ENCODE measurements at regions not wholly inside any gene's neighbourhood (a gene's known extent, or its start where the extent isn't known, plus 50 kb on each side); places are given as distances from the start of the nearest gene placed in this dataset.

DNA sequence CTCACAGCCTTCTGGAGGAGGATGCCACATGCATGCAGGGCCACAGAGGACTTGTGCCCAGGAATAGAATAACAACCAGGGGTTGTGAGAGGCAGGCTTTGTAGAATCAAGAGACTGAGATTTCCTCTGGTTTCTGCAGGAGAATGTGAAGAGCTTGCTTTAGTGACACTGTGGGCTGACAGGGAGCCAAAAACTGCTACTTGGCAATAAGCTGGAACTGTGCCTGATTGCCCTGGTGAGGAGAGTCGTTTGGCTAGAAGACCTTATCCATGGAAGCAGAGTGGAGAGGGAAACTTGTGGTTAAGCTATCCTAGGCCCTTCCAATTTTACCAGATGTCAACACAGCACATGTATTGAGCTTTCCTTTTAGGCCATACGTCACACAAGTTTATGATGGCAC, 902.1 kb downstream of the MRPL39 start:
- peaks cover 1% of the 10 kb centered on the region for H3K36me3 Mint-ChIP-seq (ENCODE audit: insufficient read depth)
- no peak overlapping the region for H3K4me3 Mint-ChIP-seq
- H3K27ac Mint-ChIP-seq (ENCODE audit: low read depth) = no peak overlapping the region
- no peaks in the 10 kb centered on the region for H3K27me3 Mint-ChIP-seq
- peaks cover 1% of the 10 kb centered on the region for H3K9me3 Mint-ChIP-seq
- ATAC-seq (replicated peaks; ENCODE audit: extremely low read depth, poor library complexity, severe bottlenecking) = no peak
- H3K4me1 Mint-ChIP-seq = no peaks in the 10 kb centered on the region
- no peak for DNase-seq (ENCODE audit: low spot score in 2 of 2)

DNA sequence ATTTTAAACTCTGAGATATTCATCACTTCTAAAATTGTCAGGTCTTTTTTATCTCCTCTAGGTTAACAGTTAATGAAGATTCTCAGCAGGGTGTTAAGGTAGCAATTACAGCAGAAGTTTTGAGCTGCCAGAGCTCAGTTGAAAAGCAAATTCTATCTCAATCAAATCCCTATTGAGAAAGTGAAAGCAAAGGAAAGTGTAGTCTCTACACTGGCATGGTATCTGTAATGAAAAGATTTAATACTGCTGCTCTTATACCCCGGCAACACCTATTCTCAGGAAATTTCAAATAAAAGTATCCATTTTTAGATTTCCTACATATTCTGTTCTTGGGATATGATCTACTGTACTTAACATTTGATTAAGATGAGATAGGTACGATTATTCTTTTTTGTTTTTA, 913.5 kb downstream of the MRPL39 start:
- ATAC-seq (replicated peaks; ENCODE audit: extremely low read depth, poor library complexity, severe bottlenecking) = no peak

DNA sequence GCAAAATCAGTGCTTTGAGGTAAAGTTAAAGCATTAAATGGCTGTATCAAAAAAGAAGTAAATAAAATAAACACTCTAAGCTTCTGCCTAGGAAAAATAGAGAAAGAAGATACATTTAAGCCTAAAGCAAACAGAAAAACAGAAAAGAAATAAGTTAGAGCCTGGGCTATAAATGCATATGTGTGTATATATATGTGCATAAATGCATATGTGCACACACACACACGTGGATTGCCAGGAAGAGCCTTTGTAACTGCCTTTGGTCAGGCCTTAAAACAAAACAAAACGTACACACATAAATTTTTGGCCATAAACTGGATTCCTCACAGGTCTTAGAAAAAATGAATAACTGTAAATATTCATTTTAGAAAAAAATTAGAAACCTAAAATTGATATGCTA, 925.8 kb downstream of the MRPL39 start:
- no peak for DNase-seq (ENCODE audit: low spot score in 2 of 2)
- H3K36me3 Mint-ChIP-seq (ENCODE audit: insufficient read depth) = no peaks in the 10 kb centered on the region
- no peak for ATAC-seq (replicated peaks; ENCODE audit: extremely low read depth, poor library complexity, severe bottlenecking)
- no peak overlapping the region for H3K4me3 Mint-ChIP-seq
- no peak overlapping the region for H3K27ac Mint-ChIP-seq (ENCODE audit: low read depth)
- H3K4me1 Mint-ChIP-seq = no peaks in the 10 kb centered on the region
- H3K9me3 Mint-ChIP-seq = peaks cover 5% of the 10 kb centered on the region
- H3K27me3 Mint-ChIP-seq = no peaks in the 10 kb centered on the region

More for the DNA sequence above, 913.5 kb downstream of the MRPL39 start:
- Mint-ChIP-seq H3K36me3 (ENCODE audit: insufficient read depth) (no peaks in the 10 kb centered on the region), H3K9me3 (peaks cover 13% of the 10 kb centered on the region), H3K4me3 (no peak overlapping the region), H3K27me3 (no peaks in the 10 kb centered on the region), H3K4me1 (no peaks in the 10 kb centered on the region), H3K27ac (ENCODE audit: low read depth) (no peak overlapping the region)
- no peak for DNase-seq (ENCODE audit: low spot score in 2 of 2)

DNA sequence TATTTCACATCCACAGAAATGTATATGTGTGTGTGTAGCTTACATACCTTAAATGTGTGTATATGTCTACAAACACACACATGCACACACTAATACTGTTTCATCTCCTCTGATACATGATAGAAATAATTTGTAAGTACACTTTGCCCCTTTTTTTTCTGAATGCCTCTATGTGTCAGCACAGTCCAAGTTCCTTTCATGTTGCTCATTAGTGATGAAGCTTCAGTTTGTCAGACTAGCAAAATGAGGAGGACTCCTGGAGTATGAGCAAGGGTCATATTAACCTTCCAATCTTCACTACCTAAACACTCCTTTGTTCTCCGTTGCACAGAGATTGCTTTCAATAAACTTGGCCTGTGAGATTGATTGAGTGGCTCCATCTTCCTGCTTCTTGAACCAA, 935.4 kb downstream of the MRPL39 start:
- Mint-ChIP-seq H3K9me3 (peaks cover 10% of the 10 kb centered on the region), H3K4me1 (no peaks in the 10 kb centered on the region), H3K36me3 (ENCODE audit: insufficient read depth) (no peaks in the 10 kb centered on the region), H3K4me3 (no peak overlapping the region), H3K27me3 (no peaks in the 10 kb centered on the region), H3K27ac (ENCODE audit: low read depth) (no peak overlapping the region)
- DNase-seq (ENCODE audit: low spot score in 2 of 2) = no peak
- ATAC-seq (replicated peaks; ENCODE audit: extremely low read depth, poor library complexity, severe bottlenecking) = no peak

DNA sequence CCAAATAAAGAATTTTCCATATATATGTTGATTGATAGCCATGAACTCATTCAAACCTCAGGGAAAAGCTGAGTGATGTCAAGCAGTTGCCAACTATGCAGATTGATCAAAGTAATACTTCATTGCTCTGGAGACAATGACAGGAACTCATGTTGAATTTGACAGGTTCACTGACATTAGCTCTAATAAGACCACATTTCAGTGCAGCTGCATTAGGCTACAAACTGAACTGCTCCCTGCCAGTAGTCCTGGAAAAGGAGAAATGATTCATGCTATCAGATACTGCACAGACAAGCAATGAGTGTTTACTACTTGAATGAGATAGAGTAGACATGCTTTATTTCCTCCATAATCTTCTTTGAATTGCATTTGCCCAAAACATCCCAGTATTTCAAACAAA, 948.4 kb downstream of the MRPL39 start:
- Mint-ChIP-seq H3K9me3 (no peaks in the 10 kb centered on the region), H3K27ac (ENCODE audit: low read depth) (no peak overlapping the region), H3K4me3 (no peak overlapping the region), H3K27me3 (no peaks in the 10 kb centered on the region), H3K4me1 (no peaks in the 10 kb centered on the region), H3K36me3 (ENCODE audit: insufficient read depth) (no peaks in the 10 kb centered on the region)
- DNase-seq (ENCODE audit: low spot score in 2 of 2) (no peak), ATAC-seq (replicated peaks; ENCODE audit: extremely low read depth, poor library complexity, severe bottlenecking) (no peak)

DNA sequence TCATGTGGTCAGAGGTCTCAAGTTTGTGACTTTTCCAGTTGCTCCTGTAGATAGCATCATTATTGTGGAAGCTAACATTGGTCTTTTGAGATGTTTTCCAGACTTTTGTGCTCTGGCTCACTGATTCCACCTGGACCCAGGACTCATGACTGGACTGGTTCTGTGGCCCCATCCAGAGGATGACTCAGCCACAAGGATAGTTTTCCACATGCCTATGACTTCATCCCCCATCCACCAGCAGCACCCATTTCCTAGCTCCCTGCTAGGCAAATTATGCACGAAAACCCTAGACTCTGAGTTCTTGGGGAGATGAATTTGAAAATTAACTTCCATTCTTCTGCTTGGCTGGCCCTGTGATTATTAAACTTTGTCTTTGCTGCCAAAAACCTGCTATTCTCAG, 949.3 kb downstream of the MRPL39 start:
- Mint-ChIP-seq H3K4me1 (no peaks in the 10 kb centered on the region), H3K36me3 (ENCODE audit: insufficient read depth) (no peaks in the 10 kb centered on the region), H3K9me3 (no peaks in the 10 kb centered on the region), H3K27me3 (no peaks in the 10 kb centered on the region), H3K4me3 (no peak overlapping the region), H3K27ac (ENCODE audit: low read depth) (no peak overlapping the region)
- DNase-seq (ENCODE audit: low spot score in 2 of 2) = no peak
- no peak for ATAC-seq (replicated peaks; ENCODE audit: extremely low read depth, poor library complexity, severe bottlenecking)

DNA sequence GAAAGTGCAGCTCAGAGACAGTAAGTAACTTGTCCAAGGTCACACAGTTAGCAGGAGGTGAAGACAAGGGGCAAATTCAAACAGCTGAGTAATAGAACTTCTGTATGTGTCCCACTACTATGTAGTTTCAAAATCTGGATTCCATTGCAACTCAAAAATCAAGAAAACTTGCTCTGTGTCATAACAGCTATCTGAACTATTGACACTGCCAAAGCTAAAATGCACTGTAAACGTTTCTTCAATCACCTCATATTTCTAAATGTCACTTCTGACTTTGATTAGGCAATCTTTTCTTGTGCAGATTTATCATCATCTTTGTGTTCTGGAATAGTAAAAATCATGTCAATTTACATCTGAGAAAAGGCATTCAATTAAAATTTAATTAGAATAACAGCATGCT, 957.6 kb downstream of the MRPL39 start:
- DNase-seq (ENCODE audit: low spot score in 2 of 2) (no peak), ATAC-seq (replicated peaks; ENCODE audit: extremely low read depth, poor library complexity, severe bottlenecking) (no peak)
- no peaks in the 10 kb centered on the region for H3K36me3 Mint-ChIP-seq (ENCODE audit: insufficient read depth)
- H3K27ac Mint-ChIP-seq (ENCODE audit: low read depth) = no peak overlapping the region
- no peaks in the 10 kb centered on the region for H3K4me1 Mint-ChIP-seq
- no peak overlapping the region for H3K4me3 Mint-ChIP-seq
- peaks cover 8% of the 10 kb centered on the region for H3K9me3 Mint-ChIP-seq
- no peaks in the 10 kb centered on the region for H3K27me3 Mint-ChIP-seq

DNA sequence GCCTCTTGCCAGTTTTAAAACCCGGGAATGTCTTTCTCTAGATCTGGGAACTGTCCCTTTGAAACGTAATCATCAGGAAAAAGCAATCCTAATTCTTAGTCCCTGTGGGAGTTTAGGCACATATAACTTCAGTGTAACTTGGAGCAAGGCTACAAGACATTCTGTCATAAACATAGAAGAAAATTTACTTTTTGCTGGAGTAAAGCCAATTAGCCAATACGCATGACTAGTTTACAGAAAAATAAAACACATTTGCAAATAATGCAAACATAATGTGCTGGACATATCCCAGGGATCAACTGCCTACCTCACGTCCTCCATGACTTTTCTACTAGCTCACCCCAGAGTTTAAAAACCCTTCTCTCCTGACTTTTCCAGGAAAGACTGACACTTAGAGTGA, 970.6 kb downstream of the MRPL39 start:
- Mint-ChIP-seq H3K4me1 (no peaks in the 10 kb centered on the region), H3K4me3 (no peak overlapping the region), H3K36me3 (ENCODE audit: insufficient read depth) (no peaks in the 10 kb centered on the region), H3K27me3 (no peaks in the 10 kb centered on the region), H3K27ac (ENCODE audit: low read depth) (no peak overlapping the region), H3K9me3 (peaks cover 8% of the 10 kb centered on the region)
- no peak for DNase-seq (ENCODE audit: low spot score in 2 of 2)
- ATAC-seq (replicated peaks; ENCODE audit: extremely low read depth, poor library complexity, severe bottlenecking) = no peak

DNA sequence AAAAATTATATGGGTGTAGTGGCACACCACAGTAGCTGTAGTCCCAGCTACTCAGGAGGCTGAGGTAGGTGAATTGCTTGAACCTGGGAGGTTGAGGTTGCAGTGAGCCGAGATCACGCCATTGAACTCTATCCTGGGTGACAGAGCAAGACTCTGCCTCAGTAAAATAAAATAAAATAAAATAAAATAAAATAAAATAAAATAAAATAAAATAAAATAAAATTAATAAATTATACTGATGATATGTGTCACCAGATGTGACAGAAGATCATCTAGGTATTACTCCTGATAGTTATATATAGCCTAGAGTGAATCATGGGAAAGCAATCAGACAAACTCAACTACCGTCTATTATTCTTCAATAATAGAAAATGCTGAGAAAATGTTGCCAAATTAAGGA, 972.5 kb downstream of the MRPL39 start:
- Mint-ChIP-seq H3K9me3 (no peaks in the 10 kb centered on the region), H3K27me3 (no peaks in the 10 kb centered on the region), H3K36me3 (ENCODE audit: insufficient read depth) (no peaks in the 10 kb centered on the region), H3K27ac (ENCODE audit: low read depth) (no peak overlapping the region), H3K4me1 (no peaks in the 10 kb centered on the region), H3K4me3 (no peak overlapping the region)
- ATAC-seq (replicated peaks; ENCODE audit: extremely low read depth, poor library complexity, severe bottlenecking) (no peak), DNase-seq (ENCODE audit: low spot score in 2 of 2) (no peak)

DNA sequence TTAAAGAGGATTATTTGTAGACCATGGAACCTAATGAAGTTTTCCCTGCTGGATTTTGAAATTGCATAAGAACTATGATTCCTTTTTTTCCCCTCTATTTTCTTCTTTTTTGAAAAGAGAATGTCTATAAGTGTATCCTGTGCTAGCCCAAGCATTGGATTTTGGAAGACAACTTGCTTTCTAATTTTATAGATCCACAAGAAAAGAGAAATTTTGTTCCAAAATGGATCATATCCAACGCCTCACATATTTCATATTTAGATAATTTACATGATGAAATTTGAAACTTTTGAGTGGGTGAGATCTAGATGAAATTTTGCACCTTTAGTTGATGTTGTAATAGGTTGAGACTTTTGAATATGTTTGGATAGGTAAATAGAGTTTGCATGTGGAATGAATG, 978.7 kb downstream of the MRPL39 start:
- H3K4me3 Mint-ChIP-seq = no peak overlapping the region
- no peak overlapping the region for H3K27ac Mint-ChIP-seq (ENCODE audit: low read depth)
- ATAC-seq (replicated peaks; ENCODE audit: extremely low read depth, poor library complexity, severe bottlenecking) (no peak), DNase-seq (ENCODE audit: low spot score in 2 of 2) (no peak)
- no peaks in the 10 kb centered on the region for H3K4me1 Mint-ChIP-seq
- H3K36me3 Mint-ChIP-seq (ENCODE audit: insufficient read depth) = no peaks in the 10 kb centered on the region
- H3K27me3 Mint-ChIP-seq = no peaks in the 10 kb centered on the region
- H3K9me3 Mint-ChIP-seq = peaks cover 5% of the 10 kb centered on the region

DNA sequence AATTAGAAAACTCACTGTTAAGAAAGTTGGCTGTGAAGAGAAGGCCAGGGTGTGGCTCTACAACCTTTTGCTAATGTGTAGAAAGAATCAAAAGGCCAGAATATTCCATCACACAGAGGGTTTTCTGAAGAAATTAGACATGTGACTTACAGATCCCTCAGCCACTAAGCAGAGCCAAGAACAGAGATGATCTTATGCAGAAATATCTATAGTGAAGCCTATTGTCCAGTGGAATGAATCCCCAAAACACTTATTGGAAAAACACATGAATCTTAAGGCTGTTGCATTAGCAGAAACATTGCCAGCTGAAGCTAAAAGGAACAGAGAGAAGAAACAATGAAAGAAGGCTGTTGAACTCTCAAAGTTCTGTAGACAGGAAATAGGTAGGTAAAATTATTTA, 979.2 kb downstream of the MRPL39 start:
- H3K36me3 Mint-ChIP-seq (ENCODE audit: insufficient read depth) = no peaks in the 10 kb centered on the region
- no peak overlapping the region for H3K4me3 Mint-ChIP-seq
- H3K27me3 Mint-ChIP-seq = no peaks in the 10 kb centered on the region

DNA sequence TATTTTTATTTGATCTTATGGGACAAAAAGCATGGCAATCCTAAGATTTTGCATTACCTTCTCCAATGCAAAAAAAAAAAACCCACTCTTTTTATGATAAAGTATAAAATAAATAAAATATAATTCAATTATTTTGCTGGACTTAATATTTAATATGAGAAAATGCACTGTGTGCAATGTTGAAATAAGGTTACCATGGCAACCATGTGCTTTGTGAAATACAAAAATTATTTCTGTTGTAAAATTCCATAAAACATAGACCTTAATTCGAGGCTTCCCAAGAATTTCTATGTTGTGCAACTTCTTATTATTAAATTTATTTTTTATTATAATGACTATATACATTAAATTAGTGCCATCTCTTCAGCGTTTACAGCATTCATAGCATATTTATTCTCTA, 989.5 kb downstream of the MRPL39 start:
- DNase-seq (ENCODE audit: low spot score in 2 of 2) = no peak
- Mint-ChIP-seq H3K4me3 (no peak overlapping the region), H3K27me3 (no peaks in the 10 kb centered on the region), H3K4me1 (no peaks in the 10 kb centered on the region), H3K9me3 (peaks cover 10% of the 10 kb centered on the region), H3K36me3 (ENCODE audit: insufficient read depth) (no peaks in the 10 kb centered on the region), H3K27ac (ENCODE audit: low read depth) (no peak overlapping the region)
- no peak for ATAC-seq (replicated peaks; ENCODE audit: extremely low read depth, poor library complexity, severe bottlenecking)

More for the DNA sequence above, 979.2 kb downstream of the MRPL39 start:
- no peaks in the 10 kb centered on the region for H3K4me1 Mint-ChIP-seq
- ATAC-seq (replicated peaks; ENCODE audit: extremely low read depth, poor library complexity, severe bottlenecking) (no peak), DNase-seq (ENCODE audit: low spot score in 2 of 2) (no peak)
- no peak overlapping the region for H3K27ac Mint-ChIP-seq (ENCODE audit: low read depth)
- H3K9me3 Mint-ChIP-seq = peaks cover 5% of the 10 kb centered on the region

DNA sequence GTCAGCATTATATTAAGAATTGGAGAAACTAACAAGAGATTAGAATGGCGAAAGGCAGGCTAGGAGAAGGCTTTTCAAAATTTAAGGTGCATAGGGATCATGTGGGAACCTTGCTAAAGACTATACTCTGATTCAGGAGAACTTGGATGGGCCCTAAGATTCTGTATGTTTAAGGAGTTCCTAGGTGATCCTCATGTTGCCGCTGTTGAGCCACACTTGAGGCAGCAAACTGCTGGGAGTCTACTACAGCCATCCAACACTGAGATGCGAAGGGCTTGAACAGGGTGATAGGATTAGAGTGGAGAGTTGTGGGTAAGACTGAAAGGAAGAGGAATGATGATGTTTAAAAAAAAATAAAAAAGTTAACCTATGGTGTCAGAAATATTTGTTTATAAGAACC, 1013.2 kb downstream of the MRPL39 start:
- H3K4me1 Mint-ChIP-seq = no peaks in the 10 kb centered on the region
- H3K27me3 Mint-ChIP-seq = no peaks in the 10 kb centered on the region
- no peak for ATAC-seq (replicated peaks; ENCODE audit: extremely low read depth, poor library complexity, severe bottlenecking)
- no peak overlapping the region for H3K27ac Mint-ChIP-seq (ENCODE audit: low read depth)
- DNase-seq (ENCODE audit: low spot score in 2 of 2) = no peak
- H3K36me3 Mint-ChIP-seq (ENCODE audit: insufficient read depth) = no peaks in the 10 kb centered on the region
- no peak overlapping the region for H3K4me3 Mint-ChIP-seq
- peaks cover 38% of the 10 kb centered on the region for H3K9me3 Mint-ChIP-seq

DNA sequence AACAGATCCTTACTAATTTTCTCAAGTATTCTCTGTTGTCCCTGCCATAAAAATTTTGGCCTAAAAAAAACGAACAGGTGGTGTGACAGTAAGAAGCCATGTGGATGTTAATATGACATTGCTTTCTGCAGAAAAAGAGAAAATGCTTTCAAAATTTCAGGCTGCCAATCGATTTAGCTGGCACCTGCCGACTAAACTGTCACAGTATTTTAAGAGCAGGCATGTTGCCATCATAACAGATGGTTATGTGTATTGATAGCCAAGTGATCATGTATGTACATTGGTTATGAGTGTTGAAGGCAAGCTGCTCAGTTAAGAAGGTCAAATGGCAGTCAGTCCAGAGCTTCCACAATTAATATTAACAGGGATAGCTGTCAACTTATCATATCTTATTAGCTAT, 1017.0 kb downstream of the MRPL39 start:
- Mint-ChIP-seq H3K27me3 (no peaks in the 10 kb centered on the region), H3K4me1 (no peaks in the 10 kb centered on the region), H3K9me3 (peaks cover 22% of the 10 kb centered on the region), H3K27ac (ENCODE audit: low read depth) (no peak overlapping the region), H3K36me3 (ENCODE audit: insufficient read depth) (no peaks in the 10 kb centered on the region), H3K4me3 (no peak overlapping the region)
- ATAC-seq (replicated peaks; ENCODE audit: extremely low read depth, poor library complexity, severe bottlenecking) = no peak
- no peak for DNase-seq (ENCODE audit: low spot score in 2 of 2)
